ENCODE measurements at regions not wholly inside any gene's neighbourhood (a gene's known extent, or its start where the extent isn't known, plus 50 kb on each side); places are given as distances from the start of the nearest gene placed in this dataset.

DNA sequence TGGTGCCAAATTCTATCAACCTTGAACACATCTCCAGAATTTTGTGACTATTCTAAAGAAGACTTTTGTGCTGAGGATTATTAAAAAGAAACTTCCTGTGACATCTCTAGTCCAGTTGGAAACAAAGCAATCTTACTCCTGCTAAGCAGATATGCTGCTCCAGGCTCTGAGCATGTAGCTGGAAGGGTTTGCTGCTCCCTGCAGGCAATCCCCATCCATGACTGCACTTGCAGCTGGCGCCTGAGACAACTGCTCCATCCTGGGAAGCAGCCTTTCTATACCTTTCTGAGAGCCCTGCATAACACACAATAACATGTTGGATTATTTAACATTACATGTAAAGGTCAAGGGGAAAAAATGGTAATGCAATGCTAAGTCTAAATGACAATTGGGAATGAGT is 105.1 kb downstream of the NDUFA12 start:
- H3K4me1 ChIP-seq, result no peaks in the 10 kb centered on the region
- POLR2A ChIA-PET, result no interaction called here
- CTCF ChIA-PET, result interaction anchor here (1.9 kb wide), 1 partner anchor 20 kb away, joined by 4 read pairs; no protein-coding TSS in a partner anchor
- FAIRE-seq (peak; percentile 28), ATAC-seq (peak in 1 of 2 experiments; percentile 46; a peak in 1 of 6 replicates), DNase-seq (ENCODE audit: low read depth in 1 of 2, low spot score in 1 of 2) (no peak)
- 0% methylated on average over 1 of the region's 1 CpG for WGBS (ENCODE audit: missing lambda C conversion rate)
- no peaks in the 10 kb centered on the region for H3K9me3 ChIP-seq
- H3K4me2 ChIP-seq, result no peak overlapping the region
- H3K4me3 ChIP-seq, result no peak overlapping the region
- TF ChIP-seq EHF (CRISPR knock-in tag; IDR thresholded peaks at IDR 0.05) (no peak), RAD21 (conservative IDR thresholded peaks at IDR 0.05 in 1 of 2, IDR thresholded peaks at IDR 0.05 in 1 of 2) (peak in 1 of 2 experiments; percentile 19; a peak in 1 of 5 replicates)
- H3K27ac ChIP-seq, result no peak overlapping the region

DNA sequence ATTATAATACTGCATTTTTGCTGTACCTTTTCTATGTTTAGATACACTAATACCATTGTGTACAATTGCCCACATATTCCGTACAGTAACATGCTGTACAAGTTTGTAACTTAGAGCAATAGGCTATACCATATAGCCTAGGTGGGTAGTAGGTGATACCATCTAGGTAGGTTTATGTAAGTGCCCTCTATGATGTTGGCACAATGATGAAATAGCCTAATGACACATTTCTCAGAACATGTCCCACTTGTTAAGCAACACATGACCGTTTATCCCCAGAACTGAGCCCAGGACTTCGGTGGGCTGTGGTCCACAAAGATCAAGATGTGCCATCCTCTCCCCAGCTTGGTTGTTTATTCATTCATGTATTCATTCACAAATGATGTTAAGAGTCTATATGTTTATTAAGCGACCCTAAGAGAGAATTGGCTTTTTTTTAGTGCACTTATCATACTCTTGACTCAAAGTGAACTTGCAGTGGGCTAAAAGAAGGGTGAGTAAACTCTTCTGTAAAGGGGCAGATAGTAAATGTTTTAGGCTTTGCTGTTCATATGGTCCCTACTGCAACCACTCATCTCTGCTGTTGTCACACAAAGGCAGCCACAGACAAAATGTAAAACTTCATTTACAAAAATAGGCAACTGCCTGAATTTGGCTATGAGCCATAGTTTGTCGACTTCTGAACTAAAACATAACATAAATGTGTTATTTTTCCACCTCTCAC is 110.8 kb downstream of the NDUFA12 start:
- no peak for DNase-seq (ENCODE audit: low read depth in 1 of 2, low spot score in 1 of 2)
- no peak overlapping the region for H3K27ac ChIP-seq
- TF ChIP-seq, protein P1, sequence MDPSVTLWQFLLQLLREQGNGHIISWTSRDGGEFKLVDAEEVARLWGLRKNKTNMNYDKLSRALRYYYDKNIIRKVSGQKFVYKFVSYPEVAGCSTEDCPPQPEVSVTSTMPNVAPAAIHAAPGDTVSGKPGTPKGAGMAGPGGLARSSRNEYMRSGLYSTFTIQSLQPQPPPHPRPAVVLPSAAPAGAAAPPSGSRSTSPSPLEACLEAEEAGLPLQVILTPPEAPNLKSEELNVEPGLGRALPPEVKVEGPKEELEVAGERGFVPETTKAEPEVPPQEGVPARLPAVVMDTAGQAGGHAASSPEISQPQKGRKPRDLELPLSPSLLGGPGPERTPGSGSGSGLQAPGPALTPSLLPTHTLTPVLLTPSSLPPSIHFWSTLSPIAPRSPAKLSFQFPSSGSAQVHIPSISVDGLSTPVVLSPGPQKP (IDR thresholded peaks at IDR 0.05; ENCODE audit: low read depth, low read length), result no peak
- TF ChIP-seq ESRRA (IDR thresholded peaks at IDR 0.05; ENCODE audit: borderline replicate concordance, low read length) (no peak), POLR2AphosphoS2 (conservative IDR thresholded peaks at IDR 0.05; ENCODE audit: low read length) (no peak), HOXB5 (CRISPR knock-in tag; IDR thresholded peaks at IDR 0.05) (no peak), RFX5 (IDR thresholded peaks at IDR 0.05) (no peak), ZFP36 (IDR thresholded peaks at IDR 0.05; ENCODE audit: borderline replicate concordance, partially characterized antibody) (no peak), GATA3 (IDR thresholded peaks at IDR 0.05; ENCODE audit: borderline replicate concordance) (no peak), RCOR1 (IDR thresholded peaks at IDR 0.05; ENCODE audit: low read depth, low read length) (no peak), HOXA7 (CRISPR knock-in tag; IDR thresholded peaks at IDR 0.05) (no peak), NR3C1 (IDR thresholded peaks at IDR 0.05) (no peak), HOXB13 (CRISPR knock-in tag; IDR thresholded peaks at IDR 0.05; ENCODE audit: low read depth) (no peak), CBX2 (IDR thresholded peaks at IDR 0.05; ENCODE audit: borderline replicate concordance, low read depth) (no peak), POLR2A (IDR thresholded peaks at IDR 0.05; ENCODE audit: low read length) (no peak)
- TF ChIP-seq, protein P2, sequence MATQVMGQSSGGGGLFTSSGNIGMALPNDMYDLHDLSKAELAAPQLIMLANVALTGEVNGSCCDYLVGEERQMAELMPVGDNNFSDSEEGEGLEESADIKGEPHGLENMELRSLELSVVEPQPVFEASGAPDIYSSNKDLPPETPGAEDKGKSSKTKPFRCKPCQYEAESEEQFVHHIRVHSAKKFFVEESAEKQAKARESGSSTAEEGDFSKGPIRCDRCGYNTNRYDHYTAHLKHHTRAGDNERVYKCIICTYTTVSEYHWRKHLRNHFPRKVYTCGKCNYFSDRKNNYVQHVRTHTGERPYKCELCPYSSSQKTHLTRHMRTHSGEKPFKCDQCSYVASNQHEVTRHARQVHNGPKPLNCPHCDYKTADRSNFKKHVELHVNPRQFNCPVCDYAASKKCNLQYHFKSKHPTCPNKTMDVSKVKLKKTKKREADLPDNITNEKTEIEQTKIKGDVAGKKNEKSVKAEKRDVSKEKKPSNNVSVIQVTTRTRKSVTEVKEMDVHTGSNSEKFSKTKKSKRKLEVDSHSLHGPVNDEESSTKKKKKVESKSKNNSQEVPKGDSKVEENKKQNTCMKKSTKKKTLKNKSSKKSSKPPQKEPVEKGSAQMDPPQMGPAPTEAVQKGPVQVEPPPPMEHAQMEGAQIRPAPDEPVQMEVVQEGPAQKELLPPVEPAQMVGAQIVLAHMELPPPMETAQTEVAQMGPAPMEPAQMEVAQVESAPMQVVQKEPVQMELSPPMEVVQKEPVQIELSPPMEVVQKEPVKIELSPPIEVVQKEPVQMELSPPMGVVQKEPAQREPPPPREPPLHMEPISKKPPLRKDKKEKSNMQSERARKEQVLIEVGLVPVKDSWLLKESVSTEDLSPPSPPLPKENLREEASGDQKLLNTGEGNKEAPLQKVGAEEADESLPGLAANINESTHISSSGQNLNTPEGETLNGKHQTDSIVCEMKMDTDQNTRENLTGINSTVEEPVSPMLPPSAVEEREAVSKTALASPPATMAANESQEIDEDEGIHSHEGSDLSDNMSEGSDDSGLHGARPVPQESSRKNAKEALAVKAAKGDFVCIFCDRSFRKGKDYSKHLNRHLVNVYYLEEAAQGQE (IDR thresholded peaks at IDR 0.05), result no peak
- TF ChIP-seq, protein P3, sequence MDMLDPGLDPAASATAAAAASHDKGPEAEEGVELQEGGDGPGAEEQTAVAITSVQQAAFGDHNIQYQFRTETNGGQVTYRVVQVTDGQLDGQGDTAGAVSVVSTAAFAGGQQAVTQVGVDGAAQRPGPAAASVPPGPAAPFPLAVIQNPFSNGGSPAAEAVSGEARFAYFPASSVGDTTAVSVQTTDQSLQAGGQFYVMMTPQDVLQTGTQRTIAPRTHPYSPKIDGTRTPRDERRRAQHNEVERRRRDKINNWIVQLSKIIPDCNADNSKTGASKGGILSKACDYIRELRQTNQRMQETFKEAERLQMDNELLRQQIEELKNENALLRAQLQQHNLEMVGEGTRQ (IDR thresholded peaks at IDR 0.05), result no peak
- FAIRE-seq, result no peak
- H3K4me2 ChIP-seq, result no peak overlapping the region
- H3K9me3 ChIP-seq, result no peaks in the 10 kb centered on the region
- no peaks in the 10 kb centered on the region for H3K4me1 ChIP-seq
- ChIA-PET CTCF (interaction anchor here (2.5 kb wide), 1 partner anchor 9 kb away, joined by 6 read pairs; no protein-coding TSS in a partner anchor), POLR2A (no interaction called here)
- no peak overlapping the region for H3K4me3 ChIP-seq
- no peak for ATAC-seq
- WGBS (ENCODE audit: missing lambda C conversion rate), result 15% methylated on average over 5 of the region's 5 CpGs
